ENCODE measurements at regions not wholly inside any gene's neighbourhood (a gene's known extent, or its start where the extent isn't known, plus 50 kb on each side); places are given as distances from the start of the nearest gene placed in this dataset.

DNA sequence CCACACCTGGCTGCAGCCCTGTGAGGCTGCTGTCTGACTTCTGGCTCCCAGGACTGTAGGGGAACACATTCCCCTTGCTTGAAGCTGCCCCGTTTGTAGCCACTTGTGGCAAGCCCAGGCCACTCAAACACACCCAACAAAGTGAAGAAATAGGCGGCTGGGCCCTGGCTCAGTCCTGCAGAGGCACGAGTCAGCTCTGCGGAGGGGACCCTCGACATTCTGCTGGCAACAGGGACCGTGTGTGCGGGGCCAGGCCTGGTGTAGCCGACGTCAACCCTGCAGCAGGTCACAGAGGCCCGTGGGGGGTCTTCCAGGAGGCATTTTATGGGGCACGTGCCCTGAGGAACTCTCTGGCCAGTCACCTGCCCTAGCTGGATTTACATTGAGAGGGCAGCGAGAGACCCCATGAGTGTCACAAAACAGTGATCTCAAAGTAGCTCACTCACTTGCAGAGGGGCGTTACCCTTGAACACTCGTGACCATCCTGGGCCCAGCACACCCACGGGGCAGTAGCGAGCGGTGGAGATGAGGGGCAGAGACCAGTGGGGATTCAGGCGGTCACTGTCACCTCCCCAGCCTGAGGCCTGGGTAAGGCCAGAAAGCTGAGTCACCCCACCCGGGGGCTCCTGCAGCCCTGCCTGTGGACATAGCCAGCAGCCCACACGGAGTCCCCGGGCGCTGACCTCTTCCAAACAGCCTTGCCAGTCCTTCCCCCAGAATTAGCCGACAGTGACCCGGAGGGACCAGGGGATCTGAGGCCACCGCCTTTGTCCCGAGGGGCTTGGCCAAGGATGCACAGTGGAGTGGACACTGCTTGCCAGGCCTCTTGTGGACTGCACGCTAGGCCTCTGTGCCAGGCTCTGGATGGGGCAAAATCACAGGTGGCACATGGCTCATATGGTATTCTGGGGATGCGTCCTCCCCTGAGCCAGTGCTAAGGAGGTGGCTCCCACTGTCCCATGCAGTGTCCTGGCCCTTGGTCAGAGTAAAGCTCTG, 139.5 kb downstream of the CTTN start:
- Histone ChIP-seq H3K36me3 (ENCODE audit: control insufficient read depth in 1 of 2, insufficient read depth in 2 of 2, low read length in 2 of 2) (no peaks in the 10 kb centered on the region), H3K9ac (ENCODE audit: low read depth in 1 of 2, low read length in 2 of 2) (no peak overlapping the region), H3K27ac (ENCODE audit: low read depth, low read length) (no peak overlapping the region), H3K4me1 (ENCODE audit: control insufficient read depth in 1 of 2, insufficient read depth in 2 of 2, low read length in 2 of 2) (no peaks in the 10 kb centered on the region), H3K27me3 (ENCODE audit: control insufficient read depth in 1 of 2, insufficient read depth in 2 of 2, low read length in 2 of 2) (no peaks in the 10 kb centered on the region), H3K9me3 (ENCODE audit: control insufficient read depth in 1 of 2, low read length in 2 of 2) (peaks cover 0 to 2% of the 10 kb centered on the region in 2 donors), H3K4me3 (ENCODE audit: low read depth in 1 of 2, low read length in 2 of 2) (no peak overlapping the region)

DNA sequence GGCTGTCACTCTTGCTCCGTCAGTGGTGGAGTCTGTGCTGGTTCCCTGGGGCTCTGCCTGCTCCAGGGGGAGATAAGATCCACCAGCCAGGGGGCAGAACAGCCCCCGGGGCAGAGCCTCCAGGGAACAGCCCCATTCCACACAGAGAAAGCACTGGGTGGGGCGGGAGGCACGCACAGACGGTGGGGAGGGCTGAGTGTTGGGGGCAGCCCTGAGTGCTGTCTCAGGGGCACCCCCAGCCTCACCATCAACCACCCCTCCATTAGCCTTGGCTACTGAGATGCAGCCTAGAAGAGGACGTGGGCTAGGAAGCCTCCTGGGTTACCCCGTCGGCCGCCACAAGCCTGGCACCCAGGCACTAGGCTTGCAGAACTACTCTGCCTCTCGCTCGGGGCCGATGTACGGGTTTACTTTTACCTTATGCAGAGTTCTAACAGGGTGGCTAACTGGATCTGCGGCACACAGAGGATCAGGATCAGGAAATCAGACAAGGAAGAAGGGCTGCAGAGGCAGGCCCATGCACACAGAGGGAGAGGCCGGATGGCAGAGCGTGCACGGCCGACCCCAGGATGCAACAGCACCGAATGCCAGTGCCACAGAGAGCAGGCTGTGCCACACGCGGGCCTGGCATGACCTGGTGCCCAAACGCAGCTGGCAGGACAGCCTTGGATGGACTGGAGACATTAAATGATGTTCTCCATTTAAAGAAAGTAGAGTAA, 140.5 kb downstream of the CTTN start:
- no peaks in the 10 kb centered on the region for H3K4me1 ChIP-seq (ENCODE audit: control insufficient read depth in 1 of 2, insufficient read depth in 2 of 2, low read length in 2 of 2)

DNA sequence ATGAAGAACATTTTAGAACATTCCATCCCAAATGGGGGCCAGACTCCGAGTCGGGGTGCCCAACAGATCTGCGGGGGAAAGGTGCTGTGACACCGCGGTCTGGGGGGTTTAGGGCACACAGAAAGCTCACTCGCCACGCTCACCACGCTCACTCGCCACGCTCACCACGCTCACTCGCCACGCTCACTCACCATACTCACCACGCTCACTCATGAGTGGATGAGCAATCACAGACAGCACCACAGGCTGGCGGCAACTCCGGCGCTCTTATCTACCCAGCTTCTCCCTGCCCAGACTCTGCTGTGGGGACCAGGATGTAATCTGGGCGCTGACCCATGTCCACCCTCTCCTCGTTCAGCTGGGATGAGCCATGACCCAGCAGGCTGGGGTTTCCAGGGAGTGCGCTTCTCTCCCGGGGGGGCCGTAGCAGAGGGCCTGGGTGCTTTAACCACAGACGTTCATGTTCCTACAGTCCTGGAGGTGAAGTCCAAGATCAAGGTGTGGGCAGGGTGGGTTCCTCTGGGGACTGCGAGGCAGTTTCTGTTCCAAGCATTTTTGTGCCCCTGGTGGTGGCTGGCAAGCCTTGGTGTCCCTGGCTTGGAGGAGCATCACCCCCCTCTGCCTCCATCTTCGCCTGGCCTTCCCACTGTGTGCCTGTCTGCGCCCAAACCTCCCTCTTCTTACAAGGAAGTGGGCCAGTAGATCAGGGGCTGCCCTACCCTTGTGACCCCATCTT, 141.2 kb downstream of the CTTN start:
- Histone ChIP-seq H3K4me1 (ENCODE audit: control insufficient read depth in 1 of 2, insufficient read depth in 2 of 2, low read length in 2 of 2) (no peaks in the 10 kb centered on the region), H3K27me3 (ENCODE audit: control insufficient read depth in 1 of 2, insufficient read depth in 2 of 2, low read length in 2 of 2) (no peaks in the 10 kb centered on the region), H3K4me3 (ENCODE audit: low read depth in 1 of 2, low read length in 2 of 2) (no peak overlapping the region), H3K9me3 (ENCODE audit: control insufficient read depth in 1 of 2, low read length in 2 of 2) (peaks cover 0 to 2% of the 10 kb centered on the region in 2 donors), H3K27ac (ENCODE audit: low read depth, low read length) (no peak overlapping the region), H3K36me3 (ENCODE audit: control insufficient read depth in 1 of 2, insufficient read depth in 2 of 2, low read length in 2 of 2) (no peaks in the 10 kb centered on the region), H3K9ac (ENCODE audit: low read depth in 1 of 2, low read length in 2 of 2) (no peak overlapping the region)

More for the DNA sequence above, 140.5 kb downstream of the CTTN start:
- Histone ChIP-seq H3K36me3 (ENCODE audit: control insufficient read depth in 1 of 2, insufficient read depth in 2 of 2, low read length in 2 of 2) (no peaks in the 10 kb centered on the region), H3K9me3 (ENCODE audit: control insufficient read depth in 1 of 2, low read length in 2 of 2) (peaks cover 0 to 2% of the 10 kb centered on the region in 2 donors), H3K4me3 (ENCODE audit: low read depth in 1 of 2, low read length in 2 of 2) (no peak overlapping the region), H3K9ac (ENCODE audit: low read depth in 1 of 2, low read length in 2 of 2) (no peak overlapping the region), H3K27me3 (ENCODE audit: control insufficient read depth in 1 of 2, insufficient read depth in 2 of 2, low read length in 2 of 2) (no peaks in the 10 kb centered on the region), H3K27ac (ENCODE audit: low read depth, low read length) (no peak overlapping the region)

DNA sequence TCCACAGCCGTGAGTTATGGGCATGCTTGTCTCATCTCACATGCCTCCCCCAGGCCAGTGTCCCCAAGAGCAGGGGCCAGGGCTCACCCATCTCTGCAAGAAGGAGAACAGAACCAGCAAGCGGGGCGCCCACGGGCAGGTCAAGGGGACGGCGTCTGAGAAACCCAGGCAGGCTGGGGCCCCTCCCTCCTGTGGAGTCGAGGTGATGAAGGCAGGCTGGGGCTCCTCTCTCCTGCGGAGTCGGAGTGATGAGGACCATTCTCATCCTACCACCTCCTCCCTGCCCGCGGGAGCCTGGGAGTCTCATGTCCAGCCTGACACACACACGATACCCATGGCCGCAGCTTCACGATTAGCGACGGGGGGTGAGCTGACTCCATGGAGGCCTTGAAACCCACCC, 141.9 kb downstream of the CTTN start:
- Histone ChIP-seq H3K36me3 (ENCODE audit: control insufficient read depth in 1 of 2, insufficient read depth in 2 of 2, low read length in 2 of 2) (no peaks in the 10 kb centered on the region), H3K27me3 (ENCODE audit: control insufficient read depth in 1 of 2, insufficient read depth in 2 of 2, low read length in 2 of 2) (no peaks in the 10 kb centered on the region), H3K4me1 (ENCODE audit: control insufficient read depth in 1 of 2, insufficient read depth in 2 of 2, low read length in 2 of 2) (no peaks in the 10 kb centered on the region), H3K9me3 (ENCODE audit: control insufficient read depth in 1 of 2, low read length in 2 of 2) (no peaks in the 10 kb centered on the region), H3K27ac (ENCODE audit: low read depth, low read length) (no peak overlapping the region), H3K4me3 (ENCODE audit: low read depth in 1 of 2, low read length in 2 of 2) (no peak overlapping the region), H3K9ac (ENCODE audit: low read depth in 1 of 2, low read length in 2 of 2) (no peak overlapping the region)

DNA sequence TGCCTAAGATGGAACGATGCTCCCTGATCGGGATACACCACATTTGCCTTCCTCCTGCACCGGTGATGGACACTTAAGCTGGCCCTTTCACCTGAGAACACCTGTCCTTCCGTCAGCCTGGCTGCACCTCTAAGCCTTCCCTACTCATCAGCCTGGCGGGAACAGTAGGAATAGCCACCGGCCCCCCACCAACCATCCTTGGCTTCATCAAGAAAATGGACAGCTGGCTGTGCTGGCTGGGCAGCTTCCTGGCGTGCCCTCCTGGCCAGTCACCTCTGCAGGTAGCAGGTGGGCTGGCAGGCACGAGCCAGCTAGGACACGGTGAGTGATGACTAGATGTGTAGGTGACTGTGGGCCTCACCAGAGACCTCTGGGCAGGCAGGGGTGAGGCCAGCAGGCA, 142.8 kb downstream of the CTTN start:
- no peak overlapping the region for H3K27ac ChIP-seq (ENCODE audit: low read depth, low read length)
- H3K9ac ChIP-seq (ENCODE audit: low read depth in 1 of 2, low read length in 2 of 2): no peak overlapping the region
- H3K9me3 ChIP-seq (ENCODE audit: control insufficient read depth in 1 of 2, low read length in 2 of 2): no peaks in the 10 kb centered on the region
- H3K27me3 ChIP-seq (ENCODE audit: control insufficient read depth in 1 of 2, insufficient read depth in 2 of 2, low read length in 2 of 2): no peaks in the 10 kb centered on the region
- H3K36me3 ChIP-seq (ENCODE audit: control insufficient read depth in 1 of 2, insufficient read depth in 2 of 2, low read length in 2 of 2): no peaks in the 10 kb centered on the region
- H3K4me3 ChIP-seq (ENCODE audit: low read depth in 1 of 2, low read length in 2 of 2): no peak overlapping the region
- H3K4me1 ChIP-seq (ENCODE audit: control insufficient read depth in 1 of 2, insufficient read depth in 2 of 2, low read length in 2 of 2): no peaks in the 10 kb centered on the region

DNA sequence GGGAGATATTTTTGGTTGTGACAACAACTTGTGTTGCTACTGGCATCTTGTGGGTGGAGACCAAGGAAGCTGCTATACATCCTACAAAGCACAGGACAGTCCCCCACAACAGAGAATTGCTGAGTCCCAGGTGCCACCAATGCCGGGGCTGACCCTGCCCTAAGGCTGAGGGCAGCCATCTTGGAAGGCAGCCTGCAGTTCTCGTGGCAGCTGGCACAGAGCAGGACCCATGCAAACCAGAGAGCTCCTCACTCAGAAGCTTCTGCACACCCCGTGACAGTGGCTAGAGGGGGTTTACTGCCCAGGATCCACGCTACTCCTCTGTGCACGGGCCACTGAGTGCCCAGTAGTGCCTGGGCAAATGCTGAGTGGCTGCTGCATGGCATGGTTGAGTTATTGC, 143.4 kb downstream of the CTTN start:
- Histone ChIP-seq H3K4me1 (ENCODE audit: control insufficient read depth in 1 of 2, insufficient read depth in 2 of 2, low read length in 2 of 2) (no peaks in the 10 kb centered on the region), H3K36me3 (ENCODE audit: control insufficient read depth in 1 of 2, insufficient read depth in 2 of 2, low read length in 2 of 2) (no peaks in the 10 kb centered on the region), H3K27ac (ENCODE audit: low read depth, low read length) (no peak overlapping the region), H3K4me3 (ENCODE audit: low read depth in 1 of 2, low read length in 2 of 2) (no peak overlapping the region), H3K27me3 (ENCODE audit: control insufficient read depth in 1 of 2, insufficient read depth in 2 of 2, low read length in 2 of 2) (no peaks in the 10 kb centered on the region), H3K9ac (ENCODE audit: low read depth in 1 of 2, low read length in 2 of 2) (no peak overlapping the region), H3K9me3 (ENCODE audit: control insufficient read depth in 1 of 2, low read length in 2 of 2) (no peaks in the 10 kb centered on the region)

DNA sequence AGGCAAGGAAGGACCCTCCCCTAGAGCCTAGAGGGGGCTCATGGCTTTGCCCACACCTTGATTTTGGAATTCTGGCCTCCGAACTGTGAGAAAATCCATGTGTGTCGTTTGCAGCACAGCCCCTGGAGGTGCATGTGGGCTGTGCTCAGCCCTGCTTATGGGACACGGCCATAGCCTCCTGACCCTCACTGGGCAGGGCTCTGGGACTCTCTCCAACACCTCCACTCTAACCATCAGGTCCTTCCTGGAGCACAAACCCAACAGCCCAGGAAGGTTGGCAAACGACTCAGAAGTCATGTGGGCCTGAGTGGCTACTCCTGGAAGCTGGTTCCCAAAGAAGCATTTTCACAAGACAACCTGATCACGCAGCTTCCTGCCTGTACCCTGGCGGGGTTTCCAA, 144.1 kb downstream of the CTTN start:
- no peaks in the 10 kb centered on the region for H3K36me3 ChIP-seq (ENCODE audit: control insufficient read depth in 1 of 2, insufficient read depth in 2 of 2, low read length in 2 of 2)
- no peaks in the 10 kb centered on the region for H3K4me1 ChIP-seq (ENCODE audit: control insufficient read depth in 1 of 2, insufficient read depth in 2 of 2, low read length in 2 of 2)
- H3K4me3 ChIP-seq (ENCODE audit: low read depth in 1 of 2, low read length in 2 of 2): no peak overlapping the region
- no peaks in the 10 kb centered on the region for H3K9me3 ChIP-seq (ENCODE audit: control insufficient read depth in 1 of 2, low read length in 2 of 2)
- H3K9ac ChIP-seq (ENCODE audit: low read depth in 1 of 2, low read length in 2 of 2): no peak overlapping the region
- H3K27me3 ChIP-seq (ENCODE audit: control insufficient read depth in 1 of 2, insufficient read depth in 2 of 2, low read length in 2 of 2): no peaks in the 10 kb centered on the region
- H3K27ac ChIP-seq (ENCODE audit: low read depth, low read length): no peak overlapping the region

DNA sequence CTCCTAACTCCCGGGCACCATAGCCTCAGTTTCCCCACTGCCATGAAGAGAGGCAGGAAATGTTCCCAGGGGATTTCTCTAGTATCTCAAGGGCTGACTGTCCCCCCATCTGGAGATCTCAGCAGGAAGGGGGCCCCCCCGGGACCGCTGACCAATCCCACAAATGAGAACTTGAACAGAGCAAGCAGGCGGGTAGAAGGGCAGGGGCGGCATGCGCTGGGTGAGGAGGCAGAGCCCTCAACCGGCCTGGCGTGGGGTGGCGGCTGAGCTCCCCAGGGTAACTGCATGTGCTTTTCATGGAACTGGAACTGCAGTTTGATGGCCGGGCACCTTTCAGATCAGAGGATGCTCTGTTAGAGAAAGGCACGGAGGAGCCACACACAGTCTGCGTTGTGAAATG, 144.5 kb downstream of the CTTN start:
- no peaks in the 10 kb centered on the region for H3K27me3 ChIP-seq (ENCODE audit: control insufficient read depth in 1 of 2, insufficient read depth in 2 of 2, low read length in 2 of 2)
- H3K9ac ChIP-seq (ENCODE audit: low read depth in 1 of 2, low read length in 2 of 2): no peak overlapping the region
- H3K4me1 ChIP-seq (ENCODE audit: control insufficient read depth in 1 of 2, insufficient read depth in 2 of 2, low read length in 2 of 2): no peaks in the 10 kb centered on the region
- H3K9me3 ChIP-seq (ENCODE audit: control insufficient read depth in 1 of 2, low read length in 2 of 2): no peaks in the 10 kb centered on the region
- no peak overlapping the region for H3K27ac ChIP-seq (ENCODE audit: low read depth, low read length)
- no peak overlapping the region for H3K4me3 ChIP-seq (ENCODE audit: low read depth in 1 of 2, low read length in 2 of 2)
- H3K36me3 ChIP-seq (ENCODE audit: control insufficient read depth in 1 of 2, insufficient read depth in 2 of 2, low read length in 2 of 2): no peaks in the 10 kb centered on the region

DNA sequence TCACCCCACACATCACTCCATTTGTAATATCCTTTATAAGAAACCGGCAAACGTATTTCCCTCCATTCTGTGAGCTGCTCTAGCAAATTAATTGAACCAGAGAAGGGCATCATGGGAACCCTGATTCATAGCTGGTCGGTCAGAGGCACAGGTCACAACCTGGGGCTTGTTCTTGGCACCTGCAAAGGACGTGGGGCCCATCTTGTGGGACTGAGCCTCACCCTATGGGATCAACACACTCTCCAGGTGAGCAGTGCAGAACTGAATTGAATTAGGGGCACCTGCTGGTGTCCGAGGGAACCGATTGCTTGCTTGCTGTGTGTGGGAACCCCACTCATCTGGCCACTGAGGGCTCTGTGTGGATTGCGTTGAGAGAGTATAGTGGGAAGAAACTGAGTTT, 145.3 kb downstream of the CTTN start:
- Histone ChIP-seq H3K4me1 (ENCODE audit: control insufficient read depth in 1 of 2, insufficient read depth in 2 of 2, low read length in 2 of 2) (no peaks in the 10 kb centered on the region), H3K4me3 (ENCODE audit: low read depth in 1 of 2, low read length in 2 of 2) (no peak overlapping the region), H3K9ac (ENCODE audit: low read depth in 1 of 2, low read length in 2 of 2) (no peak overlapping the region), H3K27me3 (ENCODE audit: control insufficient read depth in 1 of 2, insufficient read depth in 2 of 2, low read length in 2 of 2) (no peaks in the 10 kb centered on the region), H3K36me3 (ENCODE audit: control insufficient read depth in 1 of 2, insufficient read depth in 2 of 2, low read length in 2 of 2) (no peaks in the 10 kb centered on the region), H3K27ac (ENCODE audit: low read depth, low read length) (no peak overlapping the region), H3K9me3 (ENCODE audit: control insufficient read depth in 1 of 2, low read length in 2 of 2) (no peaks in the 10 kb centered on the region)

All from duodenal mucosa (tissue), 2 donors.